IMR-90 (cell line): ENCODE measurements at regions not wholly inside any gene's neighbourhood (a gene's known extent, or its start where the extent isn't known, plus 50 kb on each side); places are given as distances from the start of the nearest gene placed in this dataset.

Source experiments
- ATAC-seq: fragments of 200-7000 bp; cut with Tn5 transposase; 2 replicates; pipeline ENCODE4 v1.9.1; 2020; ENCODE audit warnings: low read depth, mild to moderate bottlenecking, moderate library complexity
- BruUV-seq: library from RNA; stranded (reverse); fragments of 400-500 nt; replicated peaks from 2 replicates; lab custom pipeline; 2021; lab: Mats Ljungman, UMichigan
- CTCF ChIA-PET: fragments of 300-600 bp; formaldehyde crosslinking; extraction: SDS; loops from one replicate; lab custom pipeline; 2021; ENCODE audit warnings: antibody characterized with exemption; lab: Yijun Ruan, JAX
- POLR2A ChIA-PET: fragments of 300-600 bp; sonication (Branson Sonifier 250); formaldehyde crosslinking; loops from one replicate; lab custom pipeline; 2022; ENCODE audit warnings: antibody characterized with exemption; ENCODE audit not compliant: unreplicated experiment; lab: Charles Lee
- DNase-seq: peaks from one replicate; pipeline ENCODE4 v3.0.0; 2013
- H2AFZ ChIP-seq: replicated peaks from 2 replicates; pipeline ENCODE3; 2013; ENCODE audit warnings: low read length, mild to moderate bottlenecking; ENCODE audit not compliant: poor library complexity
- H2AK5ac ChIP-seq: 2 replicates; pipeline ENCODE4 v1.6.1; 2013; ENCODE audit warnings: low read depth, low read length, inconsistent platforms
- H2AK9ac ChIP-seq: replicated peaks from 2 replicates; pipeline ENCODE3; 2013; ENCODE audit warnings: mild to moderate bottlenecking, low read depth, low read length, moderate library complexity; ENCODE audit not compliant: poor library complexity
- H2BK120ac ChIP-seq: 2 replicates; pipeline ENCODE4 v1.6.1; 2013; ENCODE audit warnings: low read depth, low read length, inconsistent platforms
- H2BK15ac ChIP-seq: 3 replicates; pipeline ENCODE4 v1.6.1; 2013; ENCODE audit warnings: low read depth, low read length, inconsistent platforms
- H2BK20ac ChIP-seq: 2 replicates; pipeline ENCODE4 v1.6.1; 2013; ENCODE audit warnings: low read depth, mild to moderate bottlenecking, inconsistent platforms, low read length, moderate library complexity
- H2BK5ac ChIP-seq: 2 replicates; pipeline ENCODE4 v1.6.1; 2013; ENCODE audit warnings: mild to moderate bottlenecking, low read depth, low read length, inconsistent platforms; ENCODE audit not compliant: poor library complexity, severe bottlenecking
- H3K14ac ChIP-seq: replicated peaks from 2 replicates; pipeline ENCODE4 v1.6.1; 2013; ENCODE audit warnings: low read depth, low read length, inconsistent platforms
- H3K18ac ChIP-seq: 2 replicates; pipeline ENCODE4 v1.6.1; 2013; ENCODE audit warnings: low read depth, low read length, control low read depth
- H3K23ac ChIP-seq: 2 replicates; pipeline ENCODE4 v1.6.1; 2013; ENCODE audit warnings: low read depth, low read length, inconsistent platforms
- H3K27ac ChIP-seq: 2 replicates; pipeline ENCODE4 v1.5.1; 2013; ENCODE audit warnings: mild to moderate bottlenecking, control low read depth, low read length; ENCODE audit not compliant: insufficient read depth
- H3K27me3 ChIP-seq: 2 replicates; pipeline ENCODE4 v1.6.1; 2013; ENCODE audit warnings: low read length; ENCODE audit not compliant: control insufficient read depth, insufficient read depth
- H3K36me3 ChIP-seq: 2 replicates; pipeline ENCODE4 v1.6.1; 2013; ENCODE audit warnings: low read length, mixed read lengths; ENCODE audit not compliant: control insufficient read depth, insufficient read depth
- H3K4ac ChIP-seq: 2 replicates; pipeline ENCODE4 v1.6.1; 2013; ENCODE audit warnings: low read depth, low read length, inconsistent platforms
- H3K4me1 ChIP-seq: 2 replicates; pipeline ENCODE4 v1.6.1; 2013; ENCODE audit warnings: low read length, mixed read lengths; ENCODE audit not compliant: control insufficient read depth, insufficient read depth
- H3K4me2 ChIP-seq: 2 replicates; pipeline ENCODE4 v1.6.1; 2013; ENCODE audit warnings: low read depth, mild to moderate bottlenecking, control low read depth, low read length, moderate library complexity
- H3K4me3 ChIP-seq: 2 replicates; pipeline ENCODE4 v1.5.1; 2013; ENCODE audit warnings: low read depth, mild to moderate bottlenecking, control low read depth, low read length, moderate library complexity; ENCODE audit not compliant: insufficient read depth
- H3K56ac ChIP-seq: 2 replicates; pipeline ENCODE4 v1.6.1; 2013; ENCODE audit warnings: low read length, inconsistent platforms; ENCODE audit not compliant: insufficient read depth; ENCODE audit errors: extremely low read depth
- H3K79me1 ChIP-seq, 2 experiments: 2 replicates each; pipeline ENCODE4 v1.6.1; 2013; ENCODE audit warnings: low read length in 2 of 2, inconsistent platforms in 1 of 2, low read depth in 1 of 2
- H3K9ac ChIP-seq: 2 replicates; pipeline ENCODE4 v1.6.1; 2013; ENCODE audit warnings: low read depth, low read length, control low read depth
- H3K9me1 ChIP-seq: 2 replicates; pipeline ENCODE4 v1.6.1; 2013; ENCODE audit warnings: low read length, inconsistent platforms; ENCODE audit not compliant: insufficient read depth
- H3K9me3 ChIP-seq: 2 replicates; pipeline ENCODE4 v1.6.1; 2013; ENCODE audit warnings: low read length; ENCODE audit not compliant: control insufficient read depth, insufficient read depth
- H4K20me1 ChIP-seq: 2 replicates; pipeline ENCODE4 v1.6.1; 2013; ENCODE audit warnings: low read length, inconsistent platforms; ENCODE audit not compliant: insufficient read depth
- H4K5ac ChIP-seq: 2 replicates; pipeline ENCODE4 v1.6.1; 2013; ENCODE audit warnings: mild to moderate bottlenecking, low read depth, low read length, control low read depth
- H4K8ac ChIP-seq, 2 experiments: 2 replicates each; pipeline ENCODE4 v1.6.1; 2013; ENCODE audit warnings: low read depth in 2 of 2, low read length in 2 of 2, control low read depth in 1 of 2, inconsistent platforms in 1 of 2
- H4K91ac ChIP-seq: 2 replicates; pipeline ENCODE4 v1.6.1; 2013; ENCODE audit warnings: low read depth, low read length, inconsistent platforms; ENCODE audit not compliant: insufficient read depth
- BHLHE40 ChIP-seq: fragments of 150-350 bp; IDR thresholded peaks from 2 replicates; pipeline ENCODE4 v1.6.1; 2016; ENCODE audit warnings: mild to moderate bottlenecking, low read depth, low read length
- CEBPB ChIP-seq: IDR thresholded peaks from 2 replicates; pipeline ENCODE4 v1.6.1; 2012; ENCODE audit warnings: low read depth, low read length, improper control_type of control experiment
- FOS ChIP-seq: fragments of 150-350 bp; IDR thresholded peaks from 2 replicates; pipeline ENCODE4 v1.6.1; 2016; ENCODE audit warnings: low read depth, low read length
- MAFK ChIP-seq: IDR thresholded peaks from 2 replicates; pipeline ENCODE4 v1.6.1; 2012; ENCODE audit warnings: low read depth, low read length, improper control_type of control experiment
- MAZ ChIP-seq: IDR thresholded peaks from 2 replicates; pipeline ENCODE4 v1.6.1; 2012; ENCODE audit warnings: low read depth, mild to moderate bottlenecking, low read length, improper control_type of control experiment, moderate library complexity, borderline replicate concordance
- MXI1 ChIP-seq: IDR thresholded peaks from 2 replicates; pipeline ENCODE4 v1.6.1; 2012; ENCODE audit warnings: low read depth, mild to moderate bottlenecking, low read length, moderate library complexity, borderline replicate concordance
- NFE2L2 ChIP-seq: fragments of 150-350 bp; IDR thresholded peaks from 2 replicates; pipeline ENCODE4 v1.6.1; 2016; ENCODE audit warnings: low read depth, mild to moderate bottlenecking, low read length
- POLR2A ChIP-seq: IDR thresholded peaks from 2 replicates; pipeline ENCODE4 v1.6.1; 2012; ENCODE audit warnings: mild to moderate bottlenecking, low read depth, low read length
- RAD21 ChIP-seq: IDR thresholded peaks from 2 replicates; pipeline ENCODE4 v1.6.1; 2012; ENCODE audit warnings: low read length, improper control_type of control experiment
- RCOR1 ChIP-seq: IDR thresholded peaks from 2 replicates; pipeline ENCODE4 v1.6.1; 2012; ENCODE audit warnings: mild to moderate bottlenecking, low read length, improper control_type of control experiment; ENCODE audit not compliant: insufficient replicate concordance
- RFX5 ChIP-seq: IDR thresholded peaks from 2 replicates; pipeline ENCODE4 v1.8.0; 2012; ENCODE audit warnings: low read depth, mild to moderate bottlenecking, low read length, moderate library complexity
- WGBS, 2 experiments: methylation state at CpG; one replicate each; pipeline versions ENCODE4 v1.1.5 to v1.1.7; 2013; ENCODE audit warnings: missing lambda C conversion rate in 2 of 2; ENCODE audit not compliant: insufficient read length in 1 of 2; ENCODE audit errors: extremely low coverage in 2 of 2; 5-methylcytosine and 5-hydroxymethylcytosine counted together
- dilution Hi-C: fragments of 300-500 bp; cut with HindIII; formaldehyde crosslinking; loops from one replicate; pipeline ENCODE4 v1.14.3; 2018; ENCODE audit warnings: low sequenced_read_pairs; ENCODE audit not compliant: unreplicated experiment
- in situ Hi-C: fragments of 300-500 bp; cut with MboI; formaldehyde crosslinking; loops from 3 replicates; pipeline ENCODE4 v1.14.3; 2019; ENCODE audit warnings: low sequenced_read_pairs, inconsistent platforms, mixed read lengths
- intact Hi-C: fragments of 100-400 bp; cut with micrococcal nuclease; formaldehyde crosslinking; loops from 2 replicates; pipeline ENCODE4 v1.10.0; 2022
- TF ChIP-seq, protein P1 (sequence below): conservative IDR thresholded peaks from 2 replicates; pipeline ENCODE4 v1.5.1; 2012; ENCODE audit warnings: mild to moderate bottlenecking, low read depth, low read length, improper control_type of control experiment
- TF ChIP-seq, protein P2 (sequence below): fragments of 150-350 bp; IDR thresholded peaks from 2 replicates; pipeline ENCODE4 v1.6.1; 2016; ENCODE audit warnings: low read depth, mild to moderate bottlenecking, low read length, moderate library complexity, borderline replicate concordance

DNA sequence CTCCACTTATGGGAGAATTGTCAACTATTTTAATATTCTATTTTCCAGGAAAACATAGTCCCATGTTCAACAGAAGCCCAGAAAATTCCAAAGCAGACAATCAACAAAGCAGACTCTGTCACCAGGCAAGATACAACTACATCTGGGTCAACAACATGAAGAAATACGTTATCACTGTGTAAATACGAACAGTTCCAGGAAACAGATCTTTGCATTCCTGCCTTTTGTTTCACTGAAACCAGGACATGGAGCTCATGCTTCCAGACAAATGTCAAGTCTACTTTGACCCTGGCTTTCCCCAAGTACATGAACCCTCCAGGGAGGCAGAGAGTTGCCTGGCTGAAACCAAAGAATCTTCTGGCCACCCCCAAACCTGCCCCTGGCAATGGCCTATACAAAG, 106.7 kb downstream of the SETD4 start:
- ATAC-seq (no peak), DNase-seq (no peak)
- POLR2A ChIA-PET = no interaction called here
- in situ Hi-C loops (no loop called here), dilution Hi-C loops (no loop called here), intact Hi-C loops (no loop called here)
- H3K79me1 ChIP-seq = no peaks in the 10 kb centered on the region
- no peak overlapping the region for H3K23ac ChIP-seq
- H4K91ac ChIP-seq = no peak overlapping the region
- H3K36me3 ChIP-seq = no peaks in the 10 kb centered on the region
- no peak overlapping the region for H2BK15ac ChIP-seq
- no peak overlapping the region for H3K4me2 ChIP-seq
- no peak overlapping the region for H3K14ac ChIP-seq
- H3K4me1 ChIP-seq = no peaks in the 10 kb centered on the region
- no peak overlapping the region for H2BK20ac ChIP-seq
- CTCF ChIA-PET = no interaction called here
- H3K27ac ChIP-seq = no peak overlapping the region
- H3K4ac ChIP-seq = no peak overlapping the region
- no peak overlapping the region for H4K8ac ChIP-seq
- no peak overlapping the region for H3K56ac ChIP-seq
- no peak overlapping the region for H4K5ac ChIP-seq
- H3K9me1 ChIP-seq = no peaks in the 10 kb centered on the region
- no peak overlapping the region for H2BK5ac ChIP-seq
- H3K9ac ChIP-seq = no peak overlapping the region
- peaks cover 56% of the 10 kb centered on the region for H3K27me3 ChIP-seq
- no peak overlapping the region for H3K4me3 ChIP-seq
- TF ChIP-seq RAD21 = no peak
- TF ChIP-seq CEBPB = no peak
- TF ChIP-seq MAZ = no peak
- TF ChIP-seq, protein P1, sequence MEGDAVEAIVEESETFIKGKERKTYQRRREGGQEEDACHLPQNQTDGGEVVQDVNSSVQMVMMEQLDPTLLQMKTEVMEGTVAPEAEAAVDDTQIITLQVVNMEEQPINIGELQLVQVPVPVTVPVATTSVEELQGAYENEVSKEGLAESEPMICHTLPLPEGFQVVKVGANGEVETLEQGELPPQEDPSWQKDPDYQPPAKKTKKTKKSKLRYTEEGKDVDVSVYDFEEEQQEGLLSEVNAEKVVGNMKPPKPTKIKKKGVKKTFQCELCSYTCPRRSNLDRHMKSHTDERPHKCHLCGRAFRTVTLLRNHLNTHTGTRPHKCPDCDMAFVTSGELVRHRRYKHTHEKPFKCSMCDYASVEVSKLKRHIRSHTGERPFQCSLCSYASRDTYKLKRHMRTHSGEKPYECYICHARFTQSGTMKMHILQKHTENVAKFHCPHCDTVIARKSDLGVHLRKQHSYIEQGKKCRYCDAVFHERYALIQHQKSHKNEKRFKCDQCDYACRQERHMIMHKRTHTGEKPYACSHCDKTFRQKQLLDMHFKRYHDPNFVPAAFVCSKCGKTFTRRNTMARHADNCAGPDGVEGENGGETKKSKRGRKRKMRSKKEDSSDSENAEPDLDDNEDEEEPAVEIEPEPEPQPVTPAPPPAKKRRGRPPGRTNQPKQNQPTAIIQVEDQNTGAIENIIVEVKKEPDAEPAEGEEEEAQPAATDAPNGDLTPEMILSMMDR = no peak
- TF ChIP-seq RFX5 = no peak
- TF ChIP-seq POLR2A = no peak
- TF ChIP-seq RCOR1 = no peak
- TF ChIP-seq BHLHE40 = no peak
- TF ChIP-seq, protein P2, sequence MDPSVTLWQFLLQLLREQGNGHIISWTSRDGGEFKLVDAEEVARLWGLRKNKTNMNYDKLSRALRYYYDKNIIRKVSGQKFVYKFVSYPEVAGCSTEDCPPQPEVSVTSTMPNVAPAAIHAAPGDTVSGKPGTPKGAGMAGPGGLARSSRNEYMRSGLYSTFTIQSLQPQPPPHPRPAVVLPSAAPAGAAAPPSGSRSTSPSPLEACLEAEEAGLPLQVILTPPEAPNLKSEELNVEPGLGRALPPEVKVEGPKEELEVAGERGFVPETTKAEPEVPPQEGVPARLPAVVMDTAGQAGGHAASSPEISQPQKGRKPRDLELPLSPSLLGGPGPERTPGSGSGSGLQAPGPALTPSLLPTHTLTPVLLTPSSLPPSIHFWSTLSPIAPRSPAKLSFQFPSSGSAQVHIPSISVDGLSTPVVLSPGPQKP = no peak
- no peak for TF ChIP-seq NFE2L2
- TF ChIP-seq MAFK = no peak
- no peak for TF ChIP-seq MXI1
- no peak for TF ChIP-seq FOS
- no peaks in the 10 kb centered on the region for H4K20me1 ChIP-seq
- H2AFZ ChIP-seq = no peak overlapping the region
- WGBS, 2 experiments = 67% methylated on average over 1 of the region's 2 CpGs; no CpG with 5 or more reads in 1 of the 2 experiments
- no peak overlapping the region for H2BK120ac ChIP-seq
- peaks cover 7% of the 10 kb centered on the region for H3K9me3 ChIP-seq
- no peak overlapping the region for H3K18ac ChIP-seq
- no peak overlapping the region for H2AK9ac ChIP-seq
- H2AK5ac ChIP-seq = no peak overlapping the region
- BruUV-seq = no TSS peak
